Left renal cortex interstitium (tissue), 4 donors: ENCODE measurements at regions not wholly inside any gene's neighbourhood (a gene's known extent, or its start where the extent isn't known, plus 50 kb on each side); places are given as distances from the start of the nearest gene placed in this dataset.
A peak's percentile ranks its signal among the peaks of the same experiment; 100 is the strongest.

Source experiments
- DNase-seq, 4 donors: peaks; one replicate each; pipeline ENCODE4 v3.0.0-alpha.2; 2013; ENCODE audit warnings: low read depth in 4 of 4, low spot score in 2 of 4, missing footprints in 1 of 4

- peak in 1 of 4 donors; percentile 10 for DNase-seq
Observed at GRCh38 chr11:45525393-45525792, 140.0 kb downstream of the CHST1 start.

GRCh38 chr11:45523760-45524159 is 141.7 kb downstream of the CHST1 start:
- DNase-seq = no peak

- DNase-seq = no peak
Observed at GRCh38 chr11:45518833-45519535, 146.4 kb downstream of the CHST1 start.

- no peak for DNase-seq
Observed at GRCh38 chr11:45518141-45518832, 147.1 kb downstream of the CHST1 start.

GRCh38 chr11:45517171-45517770 is 148.2 kb downstream of the CHST1 start:
- no peak for DNase-seq

- no peak for DNase-seq
Observed at GRCh38 chr11:45513821-45514340, 151.5 kb downstream of the CHST1 start.

- DNase-seq = no peak
Observed at GRCh38 chr11:45512471-45513148, 152.8 kb downstream of the CHST1 start.

- peak in 1 of 4 donors; percentile 7 for DNase-seq
Observed at GRCh38 chr11:45511566-45511965, 153.9 kb downstream of the CHST1 start.

- no peak for DNase-seq
Observed at GRCh38 chr11:45507916-45508315, 157.5 kb downstream of the CHST1 start.

GRCh38 chr11:45503311-45503710 is 162.1 kb downstream of the CHST1 start:
- no peak for DNase-seq

GRCh38 chr11:45502226-45502545 is 163.2 kb downstream of the CHST1 start:
- no peak for DNase-seq

- no peak for DNase-seq
Observed at GRCh38 chr11:45501392-45502225, 163.8 kb downstream of the CHST1 start.

- DNase-seq = no peak
Observed at GRCh38 chr11:45500451-45500850, 165.0 kb downstream of the CHST1 start.

GRCh38 chr11:45494738-45495137 is 170.7 kb downstream of the CHST1 start:
- no peak for DNase-seq

- DNase-seq = no peak
Observed at GRCh38 chr11:45489281-45489905, 176.0 kb downstream of the CHST1 start.

- DNase-seq = no peak
Observed at GRCh38 chr11:45486461-45486860, 179.0 kb downstream of the CHST1 start.

GRCh38 chr11:45485070-45485707 is 180.2 kb downstream of the CHST1 start:
- DNase-seq = no peak

GRCh38 chr11:45484326-45484883 is 181.0 kb downstream of the CHST1 start:
- no peak for DNase-seq

GRCh38 chr11:45483416-45483815 is 182.0 kb downstream of the CHST1 start:
- no peak for DNase-seq
